Neural crest cell (in vitro differentiated cells): ENCODE measurements at regions not wholly inside any gene's neighbourhood (a gene's known extent, or its start where the extent isn't known, plus 50 kb on each side); places are given as distances from the start of the nearest gene placed in this dataset.
A peak's percentile ranks its signal among the peaks of the same experiment; 100 is the strongest.

Experiments
- DNase-seq: peaks from one replicate; pipeline ENCODE4 v3.0.0; 2021; ENCODE audit warnings: low read depth, mixed read lengths, low spot score
- H3K27ac Mint-ChIP-seq: one replicate; pipeline ENCODE4 v1.8.0; 2021; ENCODE audit warnings: mild to moderate bottlenecking, mixed read lengths; ENCODE audit not compliant: unreplicated experiment
- H3K27me3 Mint-ChIP-seq: 2 replicates; pipeline ENCODE4 v1.8.0; 2021; ENCODE audit warnings: low read depth, mild to moderate bottlenecking, mixed read lengths
- H3K36me3 Mint-ChIP-seq: 2 replicates; pipeline ENCODE4 v1.8.0; 2021; ENCODE audit warnings: low read depth, mild to moderate bottlenecking, mixed read lengths
- H3K4me1 Mint-ChIP-seq: 2 replicates; pipeline ENCODE4 v1.8.0; 2021; ENCODE audit warnings: mixed read lengths
- H3K4me3 Mint-ChIP-seq: one replicate; pipeline ENCODE4 v1.8.0; 2021; ENCODE audit warnings: mild to moderate bottlenecking, mixed read lengths
- H3K9me3 Mint-ChIP-seq: 2 replicates; pipeline ENCODE4 v1.8.0; 2021; ENCODE audit warnings: mixed read lengths
- CTCF ChIP-seq: fragments of 200-600 bp; sonication (generic); conservative IDR thresholded peaks from 2 replicates; pipeline ENCODE4 v1.5.0; 2021; ENCODE audit warnings: antibody characterized with exemption, mild to moderate bottlenecking

- no peaks in the 10 kb centered on the region for H3K36me3 Mint-ChIP-seq
- no peak for TF ChIP-seq CTCF
- H3K27ac Mint-ChIP-seq = peak overlapping the region; percentile 35
- peaks cover 8% of the 10 kb centered on the region for H3K27me3 Mint-ChIP-seq
- no peaks in the 10 kb centered on the region for H3K9me3 Mint-ChIP-seq
- DNase-seq = no peak
- no peak overlapping the region for H3K4me3 Mint-ChIP-seq
- peaks cover 21% of the 10 kb centered on the region for H3K4me1 Mint-ChIP-seq
Measured at GRCh38 chr20:57897156-57897874, 187.5 kb upstream of the PMEPA1 start.

DNA sequence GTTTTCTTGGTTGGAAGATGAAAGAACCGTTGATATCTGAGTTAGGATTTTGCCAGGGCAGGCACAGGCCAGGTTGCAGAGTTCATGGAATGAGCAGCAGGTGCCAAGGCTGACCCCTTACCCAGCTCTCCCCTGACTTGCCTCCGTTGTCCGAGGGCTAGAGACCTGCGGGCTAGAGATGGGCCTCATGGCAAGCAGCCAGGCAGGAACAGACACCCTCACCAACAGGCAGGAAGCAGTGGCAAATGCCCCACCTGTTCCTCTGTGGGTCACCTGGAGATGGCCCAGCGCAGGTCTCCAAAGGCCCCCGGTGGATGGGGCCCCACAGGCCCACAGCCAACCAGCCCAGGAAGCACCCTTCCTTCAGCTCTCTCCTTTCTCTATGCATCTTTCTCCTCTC, 186.7 kb upstream of the PMEPA1 start:
- peaks cover 8% of the 10 kb centered on the region for H3K27me3 Mint-ChIP-seq
- TF ChIP-seq CTCF = no peak
- H3K4me1 Mint-ChIP-seq = peaks cover 21% of the 10 kb centered on the region
- no peaks in the 10 kb centered on the region for H3K36me3 Mint-ChIP-seq
- no peaks in the 10 kb centered on the region for H3K9me3 Mint-ChIP-seq
- DNase-seq = no peak
- H3K27ac Mint-ChIP-seq = peak overlapping the region; percentile 35
- H3K4me3 Mint-ChIP-seq = no peak overlapping the region

DNA sequence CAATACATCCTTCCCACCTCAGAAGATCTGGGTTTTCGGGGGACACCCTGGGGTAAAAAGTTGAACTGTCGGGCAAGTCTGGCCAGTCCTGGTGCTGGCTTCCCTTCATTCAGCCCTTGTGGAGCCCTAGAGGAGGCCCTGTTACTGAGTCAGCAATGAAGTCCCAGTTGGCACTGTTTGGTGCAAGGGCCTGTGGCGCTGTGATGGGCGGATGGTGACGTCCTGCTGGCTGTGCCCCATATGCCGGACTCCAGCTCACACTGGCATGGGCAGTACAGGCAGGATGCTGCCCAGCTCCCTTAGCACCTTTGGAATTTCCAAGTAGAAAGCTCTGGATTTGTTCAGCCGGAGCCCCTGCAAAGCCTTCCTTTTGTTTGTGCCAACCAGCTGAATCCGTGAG, 186.2 kb upstream of the PMEPA1 start:
- no peak for TF ChIP-seq CTCF
- Mint-ChIP-seq H3K4me1 (peaks cover 20% of the 10 kb centered on the region), H3K9me3 (no peaks in the 10 kb centered on the region), H3K27ac (no peak overlapping the region), H3K36me3 (no peaks in the 10 kb centered on the region), H3K27me3 (peaks cover 8% of the 10 kb centered on the region), H3K4me3 (no peak overlapping the region)
- DNase-seq = no peak

DNA sequence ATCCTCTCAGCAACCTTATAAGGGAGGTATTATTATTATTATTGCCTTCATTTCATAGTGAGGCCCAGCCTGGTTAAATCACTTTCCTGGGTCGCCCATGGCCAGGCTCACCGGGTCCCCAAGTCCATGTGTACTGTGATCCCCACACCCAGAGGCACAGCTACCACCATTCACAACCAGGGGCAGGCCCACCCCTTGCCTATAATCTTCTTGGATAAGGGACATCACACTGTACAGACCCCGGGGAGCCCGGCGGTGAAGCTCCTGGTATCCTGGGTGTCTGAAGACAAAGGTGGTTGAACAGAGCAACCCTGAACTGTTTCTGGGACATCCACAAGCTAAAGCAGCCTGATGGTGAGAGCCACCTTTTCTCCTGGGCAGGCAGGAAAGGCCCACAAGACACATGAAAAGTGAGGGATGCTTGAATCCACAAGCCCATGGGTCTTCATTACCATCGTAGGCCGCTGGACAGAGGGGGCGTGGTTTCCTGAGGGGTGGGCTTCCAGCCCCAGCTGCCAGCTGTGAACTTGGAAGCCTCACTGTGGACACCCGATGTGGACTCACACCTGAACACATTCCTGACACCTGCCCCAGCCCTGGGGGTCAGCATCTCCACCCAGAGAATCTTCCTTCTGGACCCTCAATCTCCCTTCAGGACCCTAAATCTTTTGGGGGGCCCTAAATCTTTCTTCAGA, 185.5 kb upstream of the PMEPA1 start:
- DNase-seq = no peak
- Mint-ChIP-seq H3K27me3 (peaks cover 8% of the 10 kb centered on the region), H3K4me3 (no peak overlapping the region), H3K27ac (no peak overlapping the region), H3K9me3 (no peaks in the 10 kb centered on the region), H3K4me1 (peaks cover 13% of the 10 kb centered on the region), H3K36me3 (no peaks in the 10 kb centered on the region)
- TF ChIP-seq CTCF = no peak

DNA sequence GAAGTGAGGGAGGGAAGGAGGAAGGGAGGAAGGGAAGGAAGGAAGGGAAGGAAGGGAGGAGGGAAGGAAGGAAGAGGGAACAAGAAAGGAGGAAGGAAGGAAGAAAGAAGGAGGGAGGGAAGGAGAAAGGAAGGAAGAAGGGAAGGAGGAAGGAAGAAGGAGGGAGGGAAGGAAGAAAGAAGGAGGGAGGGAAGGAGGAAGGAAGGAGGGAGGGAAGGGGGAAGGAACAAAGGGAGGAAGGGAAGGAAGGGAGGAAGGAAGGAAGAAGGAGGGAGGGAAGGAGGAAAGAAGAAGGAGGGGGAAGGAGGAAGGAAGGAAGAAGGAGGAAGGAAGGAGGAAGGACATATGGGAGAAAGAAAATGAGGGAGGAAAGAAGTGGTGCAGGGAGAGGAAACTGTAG, 184.7 kb upstream of the PMEPA1 start:
- Mint-ChIP-seq H3K36me3 (no peaks in the 10 kb centered on the region), H3K4me1 (peaks cover 6% of the 10 kb centered on the region), H3K27me3 (peaks cover 8% of the 10 kb centered on the region), H3K9me3 (no peaks in the 10 kb centered on the region), H3K27ac (no peak overlapping the region), H3K4me3 (no peak overlapping the region)
- no peak for DNase-seq
- TF ChIP-seq CTCF = no peak
